NCI-H345 (cell line): ENCODE measurements at regions not wholly inside any gene's neighbourhood (a gene's known extent, or its start where the extent isn't known, plus 50 kb on each side); places are given as distances from the start of the nearest gene placed in this dataset.
"Not testable (repeated sequence)": the region's sequence is repeated elsewhere in the genome, so short reads cannot be mapped to it uniquely, and the experiment has no call there.

Experiments used
- DNase-seq: peaks from one replicate; lab custom pipeline; 2025; lab: John Stamatoyannopoulos, UW

DNA sequence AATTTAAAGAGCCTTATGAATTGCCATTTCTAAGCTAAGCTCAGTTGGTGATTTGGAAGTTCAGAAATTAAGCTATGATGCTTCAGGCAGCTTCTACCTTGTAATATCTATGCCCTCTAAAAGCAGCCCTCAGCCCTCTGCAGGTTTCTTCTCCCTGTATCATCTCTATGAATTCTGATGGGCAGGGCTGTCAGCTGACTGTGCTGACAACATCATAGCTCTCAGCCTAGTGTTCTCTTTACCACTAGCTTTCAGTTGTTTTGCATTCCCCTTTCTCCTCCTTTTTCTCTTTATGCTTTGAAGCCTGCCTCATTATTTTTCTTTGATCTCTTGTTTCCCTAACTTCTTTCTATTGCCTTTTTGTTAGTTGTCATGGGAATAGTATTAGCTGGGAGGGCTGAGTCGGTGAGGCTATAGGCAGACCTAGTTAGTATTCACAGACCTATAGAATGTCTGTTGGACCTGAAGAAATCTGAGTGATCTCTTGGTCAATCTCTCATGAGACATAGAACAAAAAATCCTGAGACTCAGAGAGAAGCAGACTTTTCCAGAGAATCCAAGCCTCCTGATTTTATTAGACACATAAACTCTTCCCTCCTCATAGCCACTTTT is 535.4 kb downstream of the RAB38 start:
- no peak for DNase-seq

DNA sequence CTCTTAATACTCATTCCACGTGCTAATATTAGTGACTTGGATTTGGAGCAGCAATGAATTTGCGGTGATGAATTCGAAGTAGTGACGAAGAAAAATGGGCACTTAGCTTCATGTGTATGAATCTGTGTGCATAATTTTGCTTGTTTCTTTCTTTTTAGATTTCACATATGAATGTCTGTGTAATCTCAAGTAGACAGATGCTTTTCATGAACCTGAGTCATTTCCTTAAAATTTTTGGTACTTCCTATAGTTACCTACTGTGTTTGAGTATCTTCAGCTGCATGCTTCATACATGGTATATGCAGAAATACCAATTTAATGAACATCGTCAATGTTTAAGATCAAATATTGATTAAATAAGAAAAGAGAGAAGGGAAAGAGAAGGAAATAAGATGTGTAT is 540.2 kb downstream of the RAB38 start:
- DNase-seq, result no peak

DNA sequence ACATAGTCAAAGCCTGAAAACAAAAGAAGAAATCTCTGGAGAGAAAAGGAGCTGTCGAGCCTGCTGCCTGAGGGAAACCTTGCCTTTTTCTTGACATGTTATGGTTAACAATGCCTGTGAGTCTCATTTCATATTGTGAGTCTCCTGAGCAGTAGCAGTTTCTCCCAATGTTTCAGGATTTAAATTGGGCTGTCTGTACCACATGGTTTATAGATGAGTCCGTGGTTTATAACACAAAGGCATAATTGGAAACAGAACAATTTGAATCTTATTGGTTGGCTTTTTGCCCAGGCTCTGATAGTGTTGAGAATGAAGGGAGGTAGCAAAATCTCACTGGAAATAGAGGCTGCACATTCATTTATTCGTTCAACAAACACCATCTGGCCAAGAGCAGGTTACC is 540.9 kb downstream of the RAB38 start:
- no peak for DNase-seq

DNA sequence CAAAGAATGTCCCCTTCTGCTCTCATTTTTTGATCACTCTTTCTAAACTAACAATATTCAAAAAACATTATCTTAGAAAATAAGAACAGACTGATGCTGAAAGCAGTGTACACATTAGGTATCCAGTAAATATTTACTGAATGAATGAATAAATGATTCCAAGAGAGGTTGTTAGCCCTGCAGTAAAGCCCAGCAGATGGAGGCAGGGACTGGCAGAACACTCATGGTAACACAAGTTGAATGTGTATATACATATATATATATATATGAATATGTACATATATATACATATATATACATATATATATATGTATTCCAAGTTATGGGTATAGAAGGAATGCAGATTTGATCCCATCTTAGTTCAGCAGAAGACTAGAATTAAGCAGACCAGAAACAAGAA is 546.3 kb downstream of the RAB38 start:
- no peak for DNase-seq

DNA sequence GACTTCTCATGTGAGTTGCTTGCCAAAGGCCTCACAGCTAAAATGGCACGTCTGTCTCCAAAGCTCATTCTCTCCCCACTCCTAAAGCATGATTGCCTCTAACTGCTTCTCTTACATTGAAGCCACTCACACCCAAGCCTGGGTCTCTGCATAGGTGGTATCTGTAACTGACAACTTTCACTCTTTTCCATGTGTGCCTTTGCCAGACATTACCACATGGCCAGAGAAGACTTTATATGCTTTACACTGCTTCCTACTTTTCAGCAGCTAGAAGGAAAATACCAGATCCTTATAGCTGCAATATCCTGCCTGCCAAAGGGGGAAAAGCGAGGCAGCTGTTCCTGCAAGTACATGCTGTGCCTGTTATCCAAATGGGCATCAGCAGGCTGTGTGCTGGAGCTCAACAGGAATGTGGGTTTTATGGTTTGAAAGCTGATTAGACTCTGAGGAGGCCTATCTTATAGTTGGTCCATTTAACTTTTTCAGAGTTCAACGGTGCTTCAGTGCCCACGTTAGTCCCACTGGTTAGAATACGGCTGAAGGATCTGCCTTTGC is 547.1 kb downstream of the RAB38 start:
- DNase-seq, result no peak

DNA sequence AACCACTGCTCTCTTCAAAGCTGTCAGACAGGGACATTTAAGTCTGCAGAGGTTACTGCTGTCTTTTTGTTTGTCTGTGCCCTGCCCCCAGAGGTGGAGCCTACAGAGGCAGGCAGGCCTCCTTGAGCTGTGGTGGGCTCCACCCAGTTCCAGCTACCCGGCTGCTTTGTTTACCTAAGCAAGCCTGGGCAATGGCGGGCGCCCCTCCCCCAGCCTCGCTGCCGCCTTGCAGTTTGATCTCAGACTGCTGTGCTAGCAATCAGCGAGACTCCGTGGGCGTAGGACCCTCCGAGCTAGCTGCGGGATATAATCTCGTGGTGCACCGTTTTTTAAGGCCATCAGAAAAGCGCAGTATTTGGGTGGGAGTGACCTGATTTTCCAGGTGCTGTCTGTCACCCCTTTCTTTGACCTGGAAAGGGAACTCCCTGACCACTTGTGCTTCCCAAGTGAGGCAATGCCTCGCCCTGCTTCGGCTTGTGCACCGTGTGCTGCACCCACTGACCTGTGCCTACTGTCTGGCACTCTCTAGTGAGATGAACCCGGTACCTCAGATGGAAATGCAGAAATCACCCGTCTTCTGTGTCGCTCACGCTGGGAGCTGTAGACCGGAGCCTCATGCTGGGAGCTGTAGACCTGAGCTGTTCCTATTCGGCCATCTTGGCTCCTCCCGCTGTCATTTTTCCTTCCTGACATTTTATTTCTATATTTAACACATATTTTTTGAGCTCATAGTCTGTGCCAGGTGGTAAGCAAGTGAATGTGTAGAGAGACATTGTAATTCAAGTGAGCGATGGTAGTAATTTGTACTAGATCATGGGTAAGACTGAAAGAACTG is 551.5 kb downstream of the RAB38 start:
- not testable (repeated sequence) for DNase-seq

DNA sequence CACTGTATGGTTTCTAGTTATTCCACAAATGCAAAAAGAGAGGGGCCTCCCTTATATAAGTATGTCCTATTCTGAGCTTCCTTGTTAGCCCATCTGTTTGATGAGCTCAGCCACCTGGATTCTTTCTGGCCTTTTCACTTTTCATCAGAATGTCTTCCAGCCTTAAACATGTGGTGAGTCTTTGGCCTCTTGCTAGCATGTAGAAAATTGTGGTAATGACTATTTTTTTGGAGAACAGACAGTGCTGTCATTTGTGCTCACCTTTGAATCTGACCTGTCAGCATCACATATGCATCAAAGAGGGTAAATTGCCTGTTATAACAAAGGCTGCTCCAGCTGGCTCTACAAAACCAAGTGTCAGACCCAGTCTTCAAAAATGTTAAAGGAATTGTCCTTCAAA is 558.7 kb downstream of the RAB38 start:
- DNase-seq, result no peak

DNA sequence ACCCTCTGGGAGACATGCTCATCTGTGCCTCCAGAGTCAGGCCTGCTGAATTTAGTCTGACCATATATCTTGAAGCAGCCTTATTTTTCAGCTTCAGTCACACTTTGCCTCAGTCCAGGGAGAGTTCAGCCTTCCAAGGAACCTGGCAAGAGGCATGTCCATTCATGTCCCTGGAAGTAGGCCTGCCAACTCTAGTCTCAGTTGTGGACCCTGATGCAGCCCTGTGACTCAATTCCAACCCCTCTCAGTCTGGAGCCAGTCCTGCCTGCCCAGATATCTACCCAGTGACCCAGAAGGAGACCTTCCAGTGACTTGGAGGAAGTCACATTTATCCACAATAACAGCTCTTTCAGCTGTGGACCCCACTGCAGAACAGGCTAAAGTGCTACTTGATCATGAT is 566.6 kb downstream of the TMEM135 start:
- DNase-seq, result no peak

DNA sequence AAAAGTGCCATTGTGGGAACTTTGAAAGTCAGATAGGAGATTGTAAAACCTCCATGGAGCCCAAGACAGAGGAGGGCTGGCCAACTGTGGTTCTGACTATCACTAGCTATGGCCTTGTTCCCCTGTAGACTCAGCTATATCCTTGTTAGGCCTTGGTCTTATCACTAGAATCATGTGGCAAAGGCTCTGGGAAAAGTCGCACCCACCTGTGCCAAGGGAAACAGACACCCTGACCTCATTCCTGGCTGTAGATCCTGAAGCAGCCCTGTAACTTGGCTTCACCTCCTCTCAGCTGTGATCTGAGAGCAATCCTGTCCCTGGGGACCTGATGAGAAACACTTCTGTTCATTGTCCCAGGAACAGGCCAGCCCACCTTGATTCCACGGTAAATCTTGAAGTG is 566.2 kb downstream of the TMEM135 start:
- DNase-seq, result no peak

DNA sequence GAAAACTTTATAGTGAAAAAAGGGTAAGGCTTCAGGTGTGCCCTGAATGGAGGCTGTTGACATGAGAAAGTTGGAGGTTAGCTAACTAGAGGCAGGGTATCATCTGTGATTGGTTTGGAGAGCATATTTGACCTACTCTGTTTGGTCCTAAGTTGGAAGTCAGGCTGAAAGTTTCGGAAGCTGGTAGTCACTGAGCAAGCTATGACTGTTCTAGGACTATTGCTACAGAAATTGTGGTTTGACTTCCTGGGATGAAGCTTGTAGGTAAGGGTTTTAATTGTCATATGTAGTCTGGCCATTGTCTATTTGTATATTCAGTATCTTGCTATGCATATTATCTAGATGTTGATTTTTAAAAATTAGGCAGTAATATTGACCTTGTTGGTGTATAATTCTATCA is 565.0 kb downstream of the TMEM135 start:
- DNase-seq, result no peak

DNA sequence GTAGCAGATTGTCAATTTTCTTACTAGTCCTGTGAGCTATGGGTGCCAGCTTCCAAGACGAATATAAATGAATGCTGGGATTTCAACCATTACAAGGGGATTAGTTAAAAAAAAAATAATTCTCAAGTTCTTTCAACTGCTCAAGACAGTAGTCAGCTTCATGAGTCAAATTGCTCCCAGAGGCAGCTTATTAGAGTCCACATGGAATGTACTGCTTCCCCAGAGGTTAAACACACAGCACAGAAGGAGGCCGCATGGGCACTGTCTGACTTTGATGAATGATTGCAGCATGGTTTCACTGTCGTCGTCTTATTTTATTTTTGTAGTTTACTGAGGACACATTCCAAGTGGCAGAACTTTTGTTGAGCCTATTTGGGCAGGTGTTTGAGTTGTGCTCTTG is 563.2 kb downstream of the TMEM135 start:
- no peak for DNase-seq

DNA sequence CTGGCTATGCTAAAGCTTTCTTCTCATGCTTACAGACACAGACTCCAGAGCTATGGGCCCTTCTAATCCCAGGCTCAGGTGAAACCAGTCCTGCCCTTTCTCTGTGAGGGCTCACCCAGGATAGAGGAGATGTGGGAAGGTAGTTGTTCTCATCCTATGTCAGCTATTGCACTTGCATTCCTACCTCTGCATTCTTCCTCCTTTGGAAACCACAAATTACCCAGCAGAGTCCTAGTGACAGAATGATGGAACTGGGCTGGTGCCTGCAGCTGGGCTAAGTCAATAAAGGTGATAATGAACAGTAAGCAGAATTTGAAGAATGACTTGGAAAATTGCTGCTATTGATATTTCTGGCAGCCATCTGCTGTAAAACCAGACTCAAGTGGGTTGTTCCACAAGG is 560.0 kb downstream of the TMEM135 start:
- DNase-seq, result peak; percentile 35

DNA sequence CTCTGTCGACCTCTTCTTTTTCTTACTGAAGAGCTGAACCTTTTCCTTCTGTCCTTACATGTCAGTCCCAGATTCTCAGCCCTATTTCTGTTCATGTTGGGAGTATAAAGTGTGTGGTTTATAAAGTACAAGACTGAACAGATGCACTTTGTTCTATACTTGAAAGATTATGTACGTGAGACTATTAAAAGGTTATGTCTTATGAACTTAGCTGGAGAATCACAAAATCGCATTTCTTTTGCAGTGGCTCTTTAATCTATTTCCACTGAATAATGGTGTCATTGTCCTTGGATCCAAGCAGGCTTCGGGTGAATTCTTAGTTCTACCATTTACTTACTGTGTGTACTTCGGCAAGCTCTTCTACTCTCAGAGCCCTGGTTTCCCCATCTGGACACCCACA is 558.4 kb downstream of the TMEM135 start:
- DNase-seq, result no peak

DNA sequence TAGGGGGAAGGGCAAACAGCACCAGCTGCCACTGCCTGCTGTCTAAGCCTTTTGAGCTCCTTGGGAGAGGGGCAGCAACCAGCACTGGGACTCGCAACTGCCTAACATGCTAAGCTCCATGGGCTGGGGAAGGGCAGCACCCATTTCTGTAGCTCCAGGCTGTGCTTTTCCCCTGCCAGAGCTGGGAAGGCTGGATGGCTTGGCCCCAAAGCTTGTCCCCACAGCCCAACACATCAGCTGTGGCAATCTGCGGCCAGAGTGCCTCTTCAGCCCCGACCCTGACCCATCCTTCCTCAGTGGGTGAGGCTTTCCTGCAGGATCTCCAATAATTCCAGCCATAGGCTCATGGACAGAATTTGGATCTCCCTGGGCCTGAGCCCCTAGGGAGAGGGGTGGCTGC is 551.3 kb downstream of the TMEM135 start:
- DNase-seq, result no peak

DNA sequence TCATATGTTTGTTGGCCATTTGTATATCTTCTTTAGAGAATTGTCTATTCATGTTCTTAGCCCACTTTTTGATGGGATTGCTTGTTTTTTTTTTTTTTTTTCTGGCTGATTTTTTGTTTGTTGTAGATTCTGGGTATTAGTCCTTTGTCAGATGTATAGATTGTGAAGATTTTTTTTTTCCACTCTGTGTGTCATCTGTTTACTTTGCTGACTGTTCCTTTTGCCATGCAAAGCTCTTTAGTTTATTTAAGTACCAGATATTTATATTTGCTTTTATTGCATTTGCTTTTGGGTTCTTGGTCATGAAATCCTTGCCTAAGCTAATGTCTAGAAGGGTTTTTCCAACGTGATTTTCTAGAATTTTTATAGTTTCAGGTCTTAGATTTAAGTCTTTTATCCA is 547.9 kb downstream of the TMEM135 start:
- not testable (repeated sequence) for DNase-seq

DNA sequence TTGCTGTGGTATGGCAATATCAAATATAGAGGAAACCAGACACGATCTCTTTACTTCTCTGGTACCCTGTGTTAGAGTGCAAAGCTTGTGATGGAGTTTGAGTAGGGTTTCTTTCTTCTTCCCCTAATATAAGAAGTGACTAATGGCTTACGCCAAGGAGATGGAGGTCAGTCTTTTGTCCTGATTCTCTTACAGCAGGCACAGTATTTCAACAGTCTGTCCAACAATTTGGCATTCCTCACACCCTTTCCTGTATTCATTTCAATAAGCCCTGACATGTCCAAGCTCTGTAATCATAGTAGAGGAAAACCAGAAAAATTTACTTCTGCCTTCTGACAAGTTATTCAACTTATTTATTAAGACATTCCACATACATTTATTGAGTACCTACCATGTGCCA is 546.2 kb downstream of the TMEM135 start:
- DNase-seq, result no peak

DNA sequence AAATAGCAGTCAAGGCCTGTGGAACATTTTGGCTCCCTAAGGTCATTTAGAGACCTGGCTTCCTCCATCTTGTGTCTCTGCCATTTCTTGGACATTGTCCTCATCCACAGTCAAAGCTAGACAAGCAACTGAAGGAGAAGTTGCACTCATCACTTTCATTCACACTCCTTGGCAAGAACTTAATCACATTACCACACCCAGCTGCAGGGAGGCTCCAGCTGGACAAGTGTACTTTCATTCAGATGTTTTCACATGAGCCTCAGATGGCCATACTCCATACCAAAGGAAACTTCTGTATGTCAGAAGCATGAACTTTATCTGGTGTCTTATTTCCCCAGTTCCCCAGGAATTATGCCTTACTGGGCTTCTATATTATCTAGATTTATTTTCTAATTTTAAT is 537.4 kb downstream of the TMEM135 start:
- DNase-seq, result no peak

DNA sequence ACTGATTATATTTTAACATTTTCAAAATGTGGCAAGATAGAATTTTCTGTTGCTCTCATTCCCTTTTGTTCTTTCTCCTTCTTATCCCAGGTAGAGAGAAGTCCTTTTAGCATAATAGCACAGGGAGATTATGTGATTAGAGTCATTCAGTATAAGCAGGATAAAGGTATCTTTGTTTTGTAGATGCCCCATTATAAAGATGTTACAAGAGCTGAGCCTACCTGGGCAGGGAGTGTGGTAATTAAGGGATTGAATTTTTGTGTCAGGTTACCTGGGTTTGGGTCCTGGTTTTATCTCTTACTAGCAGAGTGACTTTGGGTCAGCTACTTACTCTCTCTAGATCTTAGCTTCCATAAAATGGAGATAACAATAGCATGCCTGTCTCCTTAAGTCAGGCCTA is 536.5 kb downstream of the TMEM135 start:
- no peak for DNase-seq

DNA sequence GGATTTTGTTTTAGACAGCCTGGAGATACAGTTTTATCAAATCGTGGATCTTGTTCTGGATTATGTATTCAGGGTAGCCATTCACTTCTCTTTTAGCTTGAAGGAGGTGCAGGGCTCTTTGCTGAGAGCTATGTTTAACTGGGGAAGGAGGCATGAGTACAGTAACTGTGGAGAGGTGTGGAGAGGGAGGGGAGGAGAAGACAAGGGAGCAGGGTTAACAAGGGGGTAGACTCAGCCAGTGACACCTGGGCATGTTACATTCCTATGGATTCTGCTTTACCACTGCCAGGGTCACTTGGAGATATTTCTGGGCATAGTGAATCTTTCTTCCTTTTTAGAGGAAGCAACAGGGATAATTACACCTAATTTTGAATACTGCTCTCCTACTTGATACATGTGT is 536.0 kb downstream of the TMEM135 start:
- no peak for DNase-seq

DNA sequence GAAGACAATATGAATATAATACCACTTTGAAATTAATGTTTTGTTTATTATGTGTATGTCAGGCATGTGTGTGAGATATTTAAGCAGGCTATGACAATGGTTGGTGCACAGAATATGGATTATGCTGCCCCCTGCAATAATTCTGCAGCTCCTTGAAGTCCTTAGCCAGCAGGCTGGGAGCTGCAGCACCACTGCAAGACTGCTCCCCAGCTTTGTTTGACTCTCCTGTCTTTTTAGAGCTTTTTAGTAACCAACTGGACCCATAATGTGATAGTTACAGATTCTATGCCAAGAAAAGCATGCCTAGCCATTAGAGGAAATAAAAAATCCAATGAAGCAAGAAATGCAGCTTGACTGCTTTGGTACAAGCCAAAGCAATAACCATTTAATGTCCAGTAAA is 535.1 kb downstream of the TMEM135 start:
- no peak for DNase-seq

DNA sequence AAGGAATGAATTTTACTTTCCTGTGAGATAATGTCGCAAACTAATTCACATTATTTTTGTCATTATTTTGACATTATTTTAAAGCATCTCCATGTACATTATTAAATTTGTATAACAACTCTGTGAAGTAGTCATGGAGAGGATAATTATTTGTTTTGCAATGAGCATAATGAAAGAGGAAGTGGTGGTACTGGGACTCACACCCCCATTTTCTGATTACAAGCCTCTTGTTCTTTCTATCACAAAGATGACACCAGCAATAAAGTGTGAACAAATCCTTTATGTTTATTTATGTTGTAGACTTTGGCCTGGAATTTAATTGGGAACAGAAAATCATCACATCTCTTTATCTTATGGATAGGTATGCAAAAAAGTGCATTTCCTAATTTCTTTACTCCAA is 522.6 kb downstream of the TMEM135 start:
- DNase-seq, result no peak

DNA sequence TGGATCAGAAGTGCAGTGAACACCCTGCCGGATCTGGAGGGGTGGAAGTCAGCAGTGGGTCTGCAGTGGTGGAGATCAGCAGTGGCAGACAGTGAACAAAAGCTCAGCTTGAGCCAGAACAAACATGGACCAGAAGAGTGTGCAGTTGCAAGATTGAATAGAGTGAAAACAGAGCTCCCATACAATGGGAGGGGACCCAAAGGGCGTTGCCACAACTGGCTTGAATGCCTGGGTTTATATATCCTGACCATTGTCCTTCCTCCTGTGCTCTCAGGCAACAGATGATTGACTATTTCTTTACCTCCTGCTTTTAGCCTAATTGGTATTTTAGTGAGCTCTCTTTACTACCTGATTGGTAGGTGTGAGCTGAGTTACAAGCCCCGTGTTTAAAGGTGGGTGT is 522.1 kb downstream of the TMEM135 start:
- peak; percentile 61 for DNase-seq

DNA sequence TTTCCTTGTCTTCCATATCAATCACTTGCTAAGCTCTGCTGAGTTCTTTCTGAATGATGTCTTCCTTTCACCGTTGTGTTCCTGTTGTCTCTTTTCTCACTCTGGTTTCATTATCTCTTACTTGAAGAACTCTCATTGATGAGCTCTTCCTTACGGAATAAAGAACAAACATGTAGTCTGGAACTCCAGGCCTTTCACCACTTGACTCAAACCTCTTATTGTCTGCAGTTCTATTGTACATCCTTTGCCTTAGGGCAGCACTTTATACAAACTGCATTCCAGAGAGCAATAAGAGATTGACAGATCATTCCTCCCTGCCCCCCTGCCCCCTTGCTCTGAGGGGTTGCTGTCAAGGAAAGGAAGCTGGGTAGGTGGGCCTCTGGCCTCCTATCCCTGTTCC is 517.4 kb downstream of the TMEM135 start:
- DNase-seq, result no peak

DNA sequence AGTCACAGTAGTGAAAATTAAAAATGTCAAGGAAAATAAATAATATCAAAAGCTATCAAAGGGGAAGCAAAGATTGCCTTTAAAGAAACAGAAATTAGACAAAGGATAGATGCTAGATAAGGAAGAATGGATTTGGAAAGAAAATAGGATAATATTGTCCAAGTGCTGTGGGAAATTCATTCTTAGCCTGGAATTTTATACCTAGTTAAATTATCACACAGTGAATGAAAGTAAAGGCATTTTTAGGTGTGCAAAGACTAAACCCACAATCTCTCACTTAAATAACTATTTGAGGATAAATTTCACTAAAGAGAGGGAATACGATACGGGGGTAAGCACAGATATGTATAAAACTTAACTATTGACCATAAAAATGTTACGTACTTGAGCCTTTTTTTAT is 511.1 kb downstream of the TMEM135 start:
- DNase-seq, result no peak
